ENCODE measurements at regions not wholly inside any gene's neighbourhood (a gene's known extent, or its start where the extent isn't known, plus 50 kb on each side); places are given as distances from the start of the nearest gene placed in this dataset.

DNA sequence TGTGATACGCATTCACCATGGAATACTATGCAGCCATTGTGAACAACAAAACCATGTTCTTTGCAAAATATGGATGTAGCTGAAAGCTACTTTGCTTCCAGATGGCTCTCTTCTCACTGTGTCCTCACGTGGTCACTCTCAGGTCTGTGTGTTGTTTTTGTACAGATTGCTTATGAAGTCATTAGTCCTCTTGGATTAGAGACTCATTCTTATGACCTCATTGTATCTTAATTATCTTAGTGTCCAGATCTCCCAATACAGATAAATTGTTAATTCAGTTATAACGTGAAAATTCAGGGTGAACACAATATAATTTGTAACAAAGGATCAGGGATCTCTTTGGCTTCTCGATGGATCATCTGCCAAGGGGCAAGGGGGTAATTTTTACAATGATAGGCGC lies 100.4 kb upstream of the TOP3B start:
- in situ Hi-C loops (cut with HindIII; ENCODE audit: low sequenced_read_pairs) = no loop called here

DNA sequence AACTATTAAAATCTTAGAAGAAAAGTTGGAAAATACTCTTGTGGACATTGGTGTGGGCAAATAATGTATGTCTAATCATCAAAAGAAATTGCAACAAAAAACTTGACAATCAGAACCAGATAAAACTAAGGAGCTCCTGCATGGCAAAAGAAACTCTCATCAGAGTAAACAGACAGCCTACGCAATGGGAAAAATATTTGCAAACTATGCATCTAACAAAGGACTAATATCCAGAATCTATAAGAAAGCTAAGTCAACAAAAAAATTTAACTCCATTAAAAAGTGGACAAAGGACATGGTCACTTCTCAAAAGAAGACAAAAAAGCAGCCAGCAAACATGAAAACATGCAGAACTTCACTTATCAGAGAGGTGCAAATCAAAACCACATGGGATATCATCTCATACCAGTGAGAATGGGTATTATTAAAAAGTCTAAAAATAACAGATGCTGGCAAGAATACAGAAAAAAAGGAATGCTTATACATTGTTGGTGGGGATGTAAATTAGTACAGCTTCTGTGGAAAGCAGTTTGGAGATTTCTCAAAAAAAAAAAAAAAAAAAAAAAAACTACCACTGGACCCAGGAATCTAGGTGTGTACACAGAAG lies 99.7 kb upstream of the TOP3B start:
- in situ Hi-C loops (cut with HindIII; ENCODE audit: low sequenced_read_pairs) = no loop called here

DNA sequence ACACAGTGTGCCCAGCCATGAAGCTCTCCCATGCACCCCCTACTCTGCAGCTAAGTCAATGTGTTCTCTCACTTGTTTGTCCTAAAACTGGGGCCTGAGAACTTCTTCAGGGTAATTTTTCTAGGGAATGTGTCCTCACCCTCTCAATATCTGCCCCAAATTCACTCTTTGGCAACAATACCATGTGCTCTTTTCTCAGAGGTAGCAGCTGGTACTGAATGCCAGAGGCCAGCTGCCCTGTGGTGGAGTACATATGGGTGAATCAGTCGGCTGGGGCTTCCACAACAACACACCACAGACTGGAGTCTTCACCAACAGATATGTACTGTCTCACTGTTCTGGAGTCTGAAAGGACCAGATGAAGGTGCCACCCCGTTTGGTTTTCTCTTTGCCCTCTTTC lies 97.7 kb upstream of the TOP3B start:
- in situ Hi-C loops (cut with HindIII; ENCODE audit: low sequenced_read_pairs) = no loop called here

DNA sequence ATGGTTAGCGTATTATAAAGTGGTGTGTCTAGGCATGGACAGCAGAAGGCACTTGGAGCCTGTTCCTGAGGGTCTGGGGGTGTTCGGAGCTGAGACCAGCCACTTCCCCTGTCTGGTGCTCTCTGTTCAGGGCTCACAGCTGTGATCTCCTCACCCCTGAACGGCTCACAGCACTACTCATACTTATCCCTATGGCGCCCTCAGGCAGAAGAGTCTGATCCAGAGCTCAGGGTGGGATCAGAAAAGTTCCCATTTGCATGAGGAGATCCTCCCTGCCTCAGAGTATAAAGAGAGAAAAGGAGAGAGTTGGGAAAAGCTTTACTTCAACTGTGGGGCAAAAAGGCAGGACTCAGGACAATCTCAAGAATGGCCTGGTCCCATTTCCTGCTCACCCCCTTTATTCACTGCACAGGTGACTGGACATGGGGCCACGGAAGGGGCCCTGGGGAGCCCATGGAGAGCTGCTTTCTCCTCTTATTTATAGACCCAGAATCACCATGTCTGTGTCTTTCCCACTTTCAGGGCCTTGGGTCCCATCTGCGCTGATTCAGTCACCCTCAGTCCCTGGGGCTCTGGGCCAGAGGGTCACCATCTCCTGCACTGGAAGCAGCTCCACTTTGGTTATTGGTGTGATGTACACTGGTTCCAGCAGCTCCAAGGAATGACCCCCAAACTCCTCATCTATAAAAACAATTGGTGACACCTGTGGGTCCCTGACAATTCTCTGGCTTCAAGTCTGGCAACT lies 97.0 kb upstream of the TOP3B start:
- in situ Hi-C loops (cut with HindIII; ENCODE audit: low sequenced_read_pairs) = no loop called here

DNA sequence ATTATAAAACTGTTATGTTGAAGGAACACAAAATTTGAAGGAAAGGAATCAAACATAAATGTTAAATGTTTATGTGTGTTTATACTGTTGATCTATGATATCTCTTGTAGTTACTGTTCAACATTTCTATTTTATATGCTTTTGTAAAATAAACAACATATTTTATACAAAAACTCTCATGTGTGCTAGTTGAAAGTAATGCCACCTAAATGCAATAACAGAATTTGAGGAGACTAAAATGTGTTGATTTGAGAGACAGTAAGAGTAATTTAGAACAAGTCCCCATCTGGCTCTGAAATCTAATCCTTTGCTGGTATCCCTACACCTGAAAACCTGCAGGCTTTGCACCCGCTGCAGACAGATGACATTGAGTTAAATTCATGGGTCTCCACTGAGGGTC lies 95.7 kb upstream of the TOP3B start:
- in situ Hi-C loops (cut with HindIII; ENCODE audit: low sequenced_read_pairs) = no loop called here

DNA sequence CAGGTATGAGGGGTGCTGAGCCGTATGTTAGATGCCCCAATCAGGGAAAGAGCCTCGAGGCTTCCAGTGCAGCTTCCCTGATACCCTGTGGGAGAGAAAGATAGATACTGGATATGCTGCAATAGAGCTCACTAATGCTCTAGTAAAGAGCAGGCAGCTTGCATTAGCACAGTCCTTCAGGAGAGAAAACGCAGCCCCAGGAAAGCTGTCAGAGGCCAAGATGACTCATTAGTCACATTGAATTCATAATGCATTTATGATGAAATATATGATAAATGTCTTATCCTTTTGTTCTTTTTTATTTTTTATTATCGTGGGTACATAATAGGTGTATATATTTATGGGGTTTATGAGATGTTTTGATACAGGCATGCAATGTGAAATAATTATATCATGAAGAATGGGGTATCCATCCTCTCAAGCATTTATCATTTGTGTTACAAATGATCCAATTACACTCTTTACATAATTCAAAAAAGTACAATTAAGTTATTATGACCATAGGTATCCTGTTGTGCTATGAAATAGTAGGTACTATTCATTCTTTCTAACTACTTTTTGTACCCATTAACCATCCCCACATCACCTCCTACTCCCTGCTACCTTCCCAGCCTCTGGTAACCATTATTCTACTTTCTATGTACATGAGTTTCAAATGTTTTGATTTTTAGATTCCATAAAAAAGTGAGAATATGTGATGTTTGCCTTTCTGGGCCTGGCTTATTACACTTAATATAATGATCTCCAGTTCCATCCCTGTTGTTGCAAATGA lies 94.5 kb upstream of the TOP3B start:
- in situ Hi-C loops (cut with HindIII; ENCODE audit: low sequenced_read_pairs) = no loop called here

DNA sequence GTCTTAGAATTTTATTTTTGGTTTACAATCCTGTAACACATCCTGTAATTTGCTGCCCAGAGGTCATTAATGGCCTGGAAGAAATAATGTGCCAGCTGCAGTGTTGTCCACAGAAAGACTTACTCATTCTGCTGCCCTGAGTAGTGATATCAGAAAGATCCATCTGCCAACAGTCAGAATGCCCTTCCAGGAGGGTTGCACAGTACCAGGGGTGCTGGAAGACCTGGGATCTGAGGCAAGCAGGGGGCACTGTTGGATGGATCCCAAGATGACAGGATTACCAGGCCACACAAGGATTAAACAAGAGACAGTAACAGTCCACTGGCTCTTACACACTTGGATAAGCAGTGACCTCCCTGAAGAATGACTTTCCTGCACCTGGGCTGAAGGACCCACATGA lies 93.8 kb upstream of the TOP3B start:
- in situ Hi-C loops (cut with HindIII; ENCODE audit: low sequenced_read_pairs) = no loop called here

DNA sequence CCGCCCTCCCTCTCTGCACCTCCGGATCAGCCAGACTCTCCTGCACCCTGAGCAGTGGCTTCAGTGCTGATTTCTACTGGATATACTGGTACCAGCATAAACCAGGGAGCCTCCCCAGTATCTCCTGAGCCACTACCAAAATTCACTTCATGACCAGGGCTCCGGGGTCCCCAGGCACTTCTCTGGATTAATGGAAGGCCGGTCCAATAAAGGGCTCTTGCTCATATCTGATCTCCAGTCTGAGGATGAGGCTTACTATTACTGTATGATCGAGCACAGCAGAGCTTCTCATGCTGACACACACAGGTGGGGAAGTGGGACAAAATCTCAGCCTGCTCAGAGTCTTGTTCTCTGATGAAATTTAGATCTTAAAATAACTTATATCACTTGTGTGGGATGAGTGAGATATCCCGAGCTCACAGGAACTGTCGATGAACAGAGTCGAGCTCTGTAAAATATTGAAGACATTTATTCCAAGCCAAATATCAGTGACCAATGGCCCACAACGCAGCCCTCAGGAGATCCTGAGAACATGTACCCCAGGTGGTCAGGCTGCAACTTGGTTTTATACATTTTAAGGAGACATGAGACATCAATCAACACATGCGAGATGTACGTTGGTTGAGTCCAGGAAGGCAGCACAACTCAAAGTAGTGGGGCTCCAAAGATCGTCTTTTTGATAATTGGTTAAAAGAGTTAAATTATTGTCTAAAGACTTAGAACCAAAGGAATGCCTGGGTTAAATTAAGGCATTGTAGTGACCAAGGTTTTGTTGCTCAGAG lies 93.0 kb upstream of the TOP3B start:
- in situ Hi-C loops (cut with HindIII; ENCODE audit: low sequenced_read_pairs) = no loop called here

DNA sequence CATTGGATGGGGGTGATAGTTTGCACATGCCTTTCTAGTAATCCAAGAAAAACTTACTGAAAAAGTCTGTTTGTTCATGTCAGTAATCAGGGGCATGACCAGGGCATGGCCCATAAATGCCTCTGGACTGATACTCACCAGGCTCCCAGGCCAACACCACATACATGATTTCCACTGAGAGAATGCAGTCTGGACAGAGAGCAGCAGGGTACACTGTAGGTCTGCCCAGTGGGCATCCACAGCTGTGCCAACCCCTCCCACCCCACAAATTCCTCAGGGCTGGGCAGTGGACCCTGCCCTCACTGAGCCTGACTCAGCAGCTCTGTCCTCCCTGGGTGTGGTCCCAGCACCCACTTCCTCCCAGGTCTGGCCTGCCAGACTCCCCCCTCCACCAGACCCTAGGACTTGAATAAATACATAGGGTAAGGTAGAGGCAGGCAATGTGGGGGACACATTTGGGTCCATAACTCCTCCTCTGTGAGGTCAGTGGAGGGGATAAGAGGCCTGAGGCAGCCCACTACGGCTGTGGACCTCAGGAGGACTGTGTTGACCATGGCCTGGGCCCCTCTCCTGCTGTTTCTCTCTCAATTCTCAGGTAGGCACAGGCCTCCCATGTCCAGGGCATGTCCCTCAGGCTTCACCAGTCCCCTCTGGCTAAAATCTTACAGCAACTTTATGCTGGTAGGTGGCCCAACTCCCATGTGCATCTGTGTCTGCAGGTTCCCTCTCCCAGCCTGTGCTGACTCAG lies 92.2 kb upstream of the TOP3B start:
- in situ Hi-C loops (cut with HindIII; ENCODE audit: low sequenced_read_pairs) = no loop called here

DNA sequence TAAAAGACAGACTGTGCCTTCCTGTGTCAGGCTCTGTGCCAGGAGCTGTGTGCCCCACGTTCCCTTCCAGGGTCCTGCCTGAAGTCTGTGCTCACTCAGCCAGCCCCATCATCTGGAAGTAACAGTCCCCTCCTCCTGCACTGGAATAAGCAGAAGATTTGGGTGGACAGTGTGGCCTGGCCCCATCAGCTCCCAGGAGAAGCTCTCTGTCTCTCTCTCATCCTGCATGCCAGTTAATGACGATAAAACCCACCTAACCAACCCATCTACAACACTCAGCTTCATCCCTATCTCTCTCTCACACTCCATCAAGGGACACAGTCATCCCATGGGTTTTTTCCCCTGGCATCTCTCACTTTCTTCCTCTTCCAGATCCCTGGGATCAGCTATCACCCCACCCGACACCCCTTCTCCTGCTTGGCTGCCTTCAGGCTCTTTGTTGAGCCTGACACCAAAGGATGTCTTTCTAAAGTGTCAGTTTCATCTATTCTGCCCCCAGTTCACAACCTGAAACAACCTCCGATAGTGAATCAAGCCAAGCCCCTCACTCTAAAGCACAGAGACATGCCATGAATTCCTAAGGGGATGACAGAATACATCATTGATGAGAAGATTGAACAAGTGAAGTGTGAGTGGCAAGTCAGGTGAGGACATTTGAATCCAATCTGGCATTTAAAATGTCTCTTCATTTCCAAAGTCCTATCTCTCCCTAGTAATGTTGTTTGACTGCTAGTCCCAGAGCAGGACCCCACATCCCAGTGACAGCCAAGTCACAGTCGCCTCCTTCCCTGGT lies 91.4 kb upstream of the TOP3B start:
- in situ Hi-C loops (cut with HindIII; ENCODE audit: low sequenced_read_pairs) = no loop called here

DNA sequence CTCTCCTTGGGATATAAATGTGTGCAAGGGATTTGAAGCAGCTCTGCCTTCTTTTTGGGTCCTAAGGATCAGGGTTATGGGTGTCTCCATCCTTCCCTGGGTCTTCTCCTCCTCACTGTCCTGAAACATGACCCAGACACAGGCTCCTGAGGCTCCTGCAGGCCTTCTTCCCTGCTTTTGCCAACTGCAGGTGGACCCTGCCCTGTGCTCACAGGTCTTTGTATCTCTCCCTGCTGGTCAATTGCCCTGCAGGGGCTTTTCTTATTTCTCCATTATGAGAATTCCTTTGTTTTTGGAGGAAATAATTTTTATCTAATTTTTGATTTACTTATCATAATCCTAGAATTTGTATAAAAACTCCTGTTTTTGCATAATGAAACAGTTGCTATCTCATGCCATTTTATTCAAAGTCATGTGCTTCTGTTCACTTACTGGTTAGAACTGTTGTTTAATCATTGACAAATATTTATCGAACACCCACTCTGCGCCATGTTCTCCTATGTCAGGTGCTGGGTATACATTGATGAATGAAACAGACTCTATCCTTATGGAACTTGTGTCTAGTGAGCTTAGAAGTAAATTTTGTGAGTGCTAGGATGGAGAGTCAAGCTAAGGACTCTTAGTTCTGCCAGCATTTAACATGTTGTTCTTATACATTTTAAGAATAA lies 89.7 kb upstream of the TOP3B start:
- in situ Hi-C loops (cut with HindIII; ENCODE audit: low sequenced_read_pairs) = no loop called here

DNA sequence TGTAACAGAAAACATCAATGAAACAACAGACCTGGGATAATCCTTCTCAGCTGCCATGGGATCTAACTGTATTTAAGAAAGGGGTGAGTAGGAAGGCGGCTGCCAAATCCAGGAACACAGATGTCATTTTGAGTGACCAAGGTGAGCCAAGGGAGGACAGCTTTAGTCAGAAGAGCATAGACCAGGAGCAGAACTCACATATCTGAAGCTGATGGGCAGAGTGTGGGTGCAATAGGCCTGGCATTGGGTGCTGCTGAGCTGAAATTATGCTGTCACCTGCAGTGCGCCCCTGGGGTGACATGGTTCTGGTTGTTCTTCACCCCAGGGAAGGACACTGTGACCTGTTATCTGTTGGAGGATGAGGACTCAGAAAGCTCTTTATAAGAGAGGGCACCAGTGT lies 88.9 kb upstream of the TOP3B start:
- in situ Hi-C loops (cut with HindIII; ENCODE audit: low sequenced_read_pairs) = no loop called here

DNA sequence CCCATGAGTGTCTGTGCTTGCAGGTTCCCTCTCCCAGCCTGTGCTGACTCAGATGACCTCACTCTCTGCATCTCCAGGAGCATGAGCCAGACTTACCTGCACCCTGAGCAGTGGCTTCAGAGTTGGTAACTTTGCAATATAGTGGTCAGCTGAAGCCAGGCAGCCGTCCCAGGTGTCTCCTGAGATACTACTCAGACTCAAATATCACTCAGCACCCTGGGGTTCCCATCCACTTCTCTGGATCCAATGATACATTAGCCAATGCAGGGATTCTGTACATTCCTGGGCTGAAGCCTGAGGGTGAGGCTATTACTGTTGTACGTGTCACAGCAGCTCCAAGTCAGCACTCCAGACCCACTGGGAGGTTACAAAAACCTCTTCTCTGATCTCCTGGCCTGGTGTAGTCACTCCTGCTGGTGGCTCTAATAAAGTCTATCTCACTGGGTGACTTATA lies 87.8 kb upstream of the TOP3B start:
- in situ Hi-C loops (cut with HindIII; ENCODE audit: low sequenced_read_pairs) = no loop called here

DNA sequence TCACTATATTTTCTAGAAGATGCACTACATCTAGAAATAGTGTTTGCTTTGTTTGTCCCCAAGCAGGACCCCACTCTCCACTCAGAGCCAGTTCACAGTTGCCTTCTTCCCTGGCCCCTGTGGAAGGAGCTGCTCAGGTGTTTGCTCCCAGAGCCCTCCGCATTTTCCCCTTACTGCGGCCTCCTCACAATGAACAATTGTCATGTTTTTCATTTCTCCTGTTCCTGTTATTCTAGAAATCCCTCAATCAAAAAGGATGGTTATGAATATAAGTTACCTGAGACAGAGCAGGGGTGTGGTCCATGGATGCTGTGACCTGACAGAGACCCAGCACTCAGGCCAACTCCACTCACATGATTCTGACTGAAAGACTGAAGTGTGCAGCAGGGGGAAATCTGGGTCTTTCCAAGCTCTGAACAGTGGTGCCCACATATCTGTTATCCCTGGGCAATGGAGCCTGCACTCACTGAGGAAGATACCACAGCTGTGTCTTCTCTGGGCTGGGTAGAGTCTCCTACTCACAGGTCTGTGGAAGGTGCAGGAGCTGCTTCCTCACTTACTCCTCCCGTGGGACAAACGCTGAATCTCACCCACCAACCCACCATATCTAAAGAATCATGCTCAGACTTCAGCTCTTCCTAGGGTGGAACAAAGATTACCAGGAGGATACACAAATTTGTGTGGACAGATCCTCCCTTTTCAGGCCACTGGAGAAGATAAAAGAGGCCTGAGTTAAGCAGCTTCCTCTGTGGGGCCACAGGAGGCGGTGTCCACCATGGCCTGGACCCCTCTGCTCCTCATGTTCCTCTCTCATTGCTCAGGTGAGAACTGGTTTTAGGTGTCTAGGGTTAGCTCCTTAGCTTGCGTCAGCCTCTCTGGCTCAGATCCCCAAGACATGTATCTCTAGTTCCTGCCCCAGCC lies 87.1 kb upstream of the TOP3B start:
- in situ Hi-C loops (cut with HindIII; ENCODE audit: low sequenced_read_pairs) = no loop called here

DNA sequence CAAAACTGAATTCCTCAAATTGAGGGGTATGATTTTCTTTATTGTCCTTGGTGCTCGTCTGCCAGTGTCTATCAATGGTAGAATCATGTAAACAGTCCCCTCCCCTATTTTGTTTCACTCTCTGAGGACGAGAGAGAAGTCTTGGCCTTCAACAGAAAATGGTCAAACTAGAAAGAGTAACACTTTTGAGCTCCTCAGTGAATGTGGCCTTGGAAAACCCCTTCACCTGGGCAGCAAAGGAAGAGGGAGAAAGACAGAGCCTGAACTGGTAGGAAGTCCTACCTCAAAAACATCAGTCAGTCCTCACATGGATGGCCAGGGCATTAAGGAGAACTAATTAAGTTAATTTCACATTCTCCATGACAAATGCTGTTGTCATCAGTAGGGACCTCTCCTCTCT lies 86.1 kb upstream of the TOP3B start:
- in situ Hi-C loops (cut with HindIII; ENCODE audit: low sequenced_read_pairs) = no loop called here

DNA sequence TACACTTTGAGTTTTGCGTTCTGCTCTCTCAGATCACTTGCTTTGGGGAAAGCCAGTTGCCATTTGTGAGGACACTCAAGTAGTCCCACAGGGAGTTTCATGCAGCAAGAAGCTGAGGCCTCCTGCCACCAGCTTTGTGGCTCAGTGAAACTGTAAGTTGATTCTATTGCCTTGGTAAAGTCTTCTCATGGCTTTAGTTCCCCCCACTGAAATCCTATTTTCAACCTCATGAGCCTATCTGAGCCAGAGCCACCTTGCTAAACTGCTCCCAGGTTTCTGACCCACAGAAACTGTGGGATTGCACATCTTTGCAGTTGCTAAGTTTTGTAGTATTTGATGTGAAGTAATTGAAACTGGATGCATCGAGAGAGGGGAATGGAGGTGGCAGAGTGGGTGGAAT lies 85.4 kb upstream of the TOP3B start:
- in situ Hi-C loops (cut with HindIII; ENCODE audit: low sequenced_read_pairs) = no loop called here

DNA sequence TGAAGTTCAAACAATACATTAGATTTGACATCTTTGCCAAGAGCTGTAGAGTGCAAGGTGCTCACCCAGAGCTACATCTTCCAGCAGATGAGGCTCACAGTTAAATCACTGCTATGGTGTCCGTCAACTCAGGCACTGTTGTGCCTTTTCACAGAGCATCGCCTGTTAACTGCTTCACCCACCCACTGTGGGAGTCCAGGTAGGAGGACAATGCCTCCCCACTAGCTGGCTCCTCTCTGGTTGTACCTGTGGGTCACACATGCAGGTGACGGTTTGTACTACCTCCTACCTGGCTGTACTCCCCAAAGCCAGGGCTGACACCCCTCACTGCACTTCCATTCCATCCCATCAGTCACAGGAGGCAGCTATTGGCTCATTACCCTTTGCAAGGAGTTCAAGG lies 84.6 kb upstream of the TOP3B start:
- in situ Hi-C loops (cut with HindIII; ENCODE audit: low sequenced_read_pairs) = no loop called here

DNA sequence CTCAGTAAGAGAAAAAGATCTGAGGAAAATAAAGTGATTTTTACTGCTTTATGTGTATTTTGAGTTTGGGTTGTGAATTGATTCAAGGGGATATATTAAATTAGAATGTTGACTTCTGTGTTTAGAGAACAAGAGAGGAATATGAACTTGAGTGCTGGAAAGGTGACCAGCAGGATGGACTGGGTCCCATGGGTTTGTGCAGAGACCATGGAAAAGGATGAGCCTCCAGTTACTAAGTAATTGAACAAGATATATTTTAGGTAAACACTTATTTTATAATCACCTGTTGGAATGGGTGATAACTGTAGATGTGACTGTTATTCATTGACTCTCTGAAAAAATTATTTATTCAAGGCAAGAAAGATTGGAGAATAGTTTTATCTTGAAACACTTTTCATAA lies 82.0 kb upstream of the TOP3B start:
- in situ Hi-C loops (cut with HindIII; ENCODE audit: low sequenced_read_pairs) = no loop called here
